ENCODE measurements at regions not wholly inside any gene's neighbourhood (a gene's known extent, or its start where the extent isn't known, plus 50 kb on each side); places are given as distances from the start of the nearest gene placed in this dataset.

GRCh38 chr12:127245009-127245408 lies 1022.0 kb upstream of the TMEM132C start:
- H3K4me3 ChIP-seq, result no peak overlapping the region
- ATAC-seq, result peak in 3 of 4 donors; percentile 46 to 56 (median 54)
- intact Hi-C loops (cut with DNase I), result no loop called here
- no peaks in the 10 kb centered on the region for H3K27me3 ChIP-seq
- H3K4me1 ChIP-seq, result peaks cover 0 to 35% (median 5%) of the 10 kb centered on the region in 4 donors
- H3K36me3 ChIP-seq, result no peaks in the 10 kb centered on the region
- WGBS (ENCODE audit: insufficient coverage, low coverage, low lambda C conversion rate, missing lambda C conversion rate), result 29% methylated on average over 1 of the region's 1 CpG
- peak overlapping the region in 2 of 3 donors; percentile 30 to 52 for H3K27ac ChIP-seq
- TF ChIP-seq POLR2A (IDR thresholded peaks at IDR 0.05) (no peak), CTCF (IDR thresholded peaks at IDR 0.05) (no peak)
- DNase-seq, result no peak
- H3K9me3 ChIP-seq, result no peaks in the 10 kb centered on the region

- Histone ChIP-seq H3K27me3 (no peaks in the 10 kb centered on the region), H3K9me3 (no peaks in the 10 kb centered on the region), H3K27ac (peak overlapping the region in 2 of 3 donors; percentile 30 to 52), H3K4me1 (peaks cover 0 to 31% (median 5%) of the 10 kb centered on the region in 4 donors), H3K36me3 (no peaks in the 10 kb centered on the region), H3K4me3 (no peak overlapping the region)
- DNase-seq (no peak), ATAC-seq (peak; percentile 23 to 64 (median 49))
- no peak for TF ChIP-seq CTCF (IDR thresholded peaks at IDR 0.05)
- no peak for TF ChIP-seq POLR2A (IDR thresholded peaks at IDR 0.05)
- intact Hi-C loops (cut with DNase I), result no loop called here
- WGBS (ENCODE audit: insufficient coverage, low coverage, low lambda C conversion rate, missing lambda C conversion rate), result 36% methylated on average over 2 of the region's 2 CpGs
These were observed 1021.5 kb upstream of the TMEM132C start for GRCh38 chr12:127245437-127245836.

GRCh38 chr12:127247937-127248336 lies 1019.0 kb upstream of the TMEM132C start:
- no peak for ATAC-seq
- DNase-seq, result no peak
- H3K9me3 ChIP-seq, result no peaks in the 10 kb centered on the region
- H3K4me1 ChIP-seq, result peaks cover 0 to 14% (median 5%) of the 10 kb centered on the region in 4 donors
- H3K4me3 ChIP-seq, result no peak overlapping the region
- intact Hi-C loops (cut with DNase I), result no loop called here
- no CpG with 5 or more reads among the region's 4 CpGs for WGBS (ENCODE audit: insufficient coverage, low coverage, low lambda C conversion rate, missing lambda C conversion rate)
- H3K27me3 ChIP-seq, result no peaks in the 10 kb centered on the region
- no peak overlapping the region for H3K27ac ChIP-seq
- H3K36me3 ChIP-seq, result no peaks in the 10 kb centered on the region
- no peak for TF ChIP-seq POLR2A (IDR thresholded peaks at IDR 0.05)
- no peak for TF ChIP-seq CTCF (IDR thresholded peaks at IDR 0.05)

- ATAC-seq (no peak), DNase-seq (no peak)
- Histone ChIP-seq H3K4me3 (no peak overlapping the region), H3K27ac (no peak overlapping the region), H3K27me3 (no peaks in the 10 kb centered on the region), H3K36me3 (no peaks in the 10 kb centered on the region), H3K9me3 (no peaks in the 10 kb centered on the region), H3K4me1 (peaks cover 0 to 21% (median 10%) of the 10 kb centered on the region in 4 donors)
- 23% methylated on average over 1 of the region's 1 CpG for WGBS (ENCODE audit: insufficient coverage, low coverage, low lambda C conversion rate, missing lambda C conversion rate)
- TF ChIP-seq POLR2A (IDR thresholded peaks at IDR 0.05) (no peak), CTCF (IDR thresholded peaks at IDR 0.05) (no peak)
- intact Hi-C loops (cut with DNase I), result no loop called here
These were observed 1017.5 kb upstream of the TMEM132C start for GRCh38 chr12:127249428-127249827.
